Skin of body (tissue), 1 donor: ENCODE measurements at regions not wholly inside any gene's neighbourhood (a gene's known extent, or its start where the extent isn't known, plus 50 kb on each side); places are given as distances from the start of the nearest gene placed in this dataset.

ENCODE experiments used
- DNase-seq: peaks from one replicate; lab custom pipeline; 2025; lab: John Stamatoyannopoulos, UW

- no peak for DNase-seq
Observed at GRCh38 chr12:94094700-94095099, 53.7 kb upstream of the PLXNC1 start.

DNA sequence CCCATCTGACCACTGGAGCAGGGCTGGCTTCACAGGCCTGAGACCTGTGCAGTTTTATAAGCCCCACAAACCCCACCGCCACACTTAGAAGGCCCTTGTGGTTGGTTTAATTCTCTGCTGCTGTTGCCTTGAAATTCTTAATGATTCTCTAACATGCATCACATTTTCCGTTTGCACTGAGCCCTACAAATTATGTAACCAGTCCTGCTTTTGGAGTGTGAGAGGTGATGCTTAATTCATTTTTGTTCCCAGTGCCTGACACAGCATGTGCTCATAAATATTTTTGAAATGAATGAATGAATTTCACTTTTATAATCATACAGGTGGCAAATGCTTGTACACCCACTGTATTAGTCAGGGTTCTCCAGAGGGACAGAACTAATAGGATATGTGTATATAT is 52.8 kb upstream of the PLXNC1 start:
- no peak for DNase-seq

DNA sequence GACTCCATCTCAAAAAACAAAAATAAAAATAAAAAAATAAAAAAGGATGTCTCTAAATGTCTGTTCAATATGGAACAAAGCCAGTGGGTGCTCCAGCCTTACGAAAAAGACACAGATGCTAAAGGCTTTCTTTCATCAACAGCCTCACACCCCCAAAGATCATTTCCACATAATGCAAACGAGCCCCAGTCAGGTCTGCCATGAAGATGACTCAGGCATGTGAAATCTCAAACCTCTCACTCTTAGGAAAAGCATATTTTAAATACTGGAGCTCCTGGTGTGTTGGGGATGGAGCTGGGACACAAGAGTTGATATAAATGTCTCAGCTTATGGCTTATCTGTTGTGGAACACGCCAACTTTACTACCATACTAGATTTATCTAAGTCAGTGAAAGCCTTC is 49.9 kb upstream of the PLXNC1 start:
- no peak for DNase-seq
